Cardiac fibroblast (primary cell): ENCODE measurements at regions not wholly inside any gene's neighbourhood (a gene's known extent, or its start where the extent isn't known, plus 50 kb on each side); places are given as distances from the start of the nearest gene placed in this dataset.
"Not testable (repeated sequence)": the region's sequence is repeated elsewhere in the genome, so short reads cannot be mapped to it uniquely, and the experiment has no call there.

Source experiments
- DNase-seq, 2 donors: peaks; one replicate each; pipeline versions ENCODE4 v3.0.0 to v3.0.0-alpha.2; 2010; ENCODE audit warnings: low read depth in 2 of 2
- H3K4me3 ChIP-seq, 2 donors: replicated peaks in 1 of 2; 1 replicate in 1 of 2; 2 replicates in 1 of 2; pipeline ENCODE4 v1.5.1; 2011; ENCODE audit warnings: low read depth in 2 of 2, low read length in 2 of 2, mild to moderate bottlenecking in 2 of 2, moderate library complexity in 1 of 2
- TF ChIP-seq, protein P1 (sequence below): IDR thresholded peaks from one replicate; pipeline ENCODE4 v1.5.1; 2011; ENCODE audit warnings: low read depth, mild to moderate bottlenecking, low read length, inconsistent platforms

DNA sequence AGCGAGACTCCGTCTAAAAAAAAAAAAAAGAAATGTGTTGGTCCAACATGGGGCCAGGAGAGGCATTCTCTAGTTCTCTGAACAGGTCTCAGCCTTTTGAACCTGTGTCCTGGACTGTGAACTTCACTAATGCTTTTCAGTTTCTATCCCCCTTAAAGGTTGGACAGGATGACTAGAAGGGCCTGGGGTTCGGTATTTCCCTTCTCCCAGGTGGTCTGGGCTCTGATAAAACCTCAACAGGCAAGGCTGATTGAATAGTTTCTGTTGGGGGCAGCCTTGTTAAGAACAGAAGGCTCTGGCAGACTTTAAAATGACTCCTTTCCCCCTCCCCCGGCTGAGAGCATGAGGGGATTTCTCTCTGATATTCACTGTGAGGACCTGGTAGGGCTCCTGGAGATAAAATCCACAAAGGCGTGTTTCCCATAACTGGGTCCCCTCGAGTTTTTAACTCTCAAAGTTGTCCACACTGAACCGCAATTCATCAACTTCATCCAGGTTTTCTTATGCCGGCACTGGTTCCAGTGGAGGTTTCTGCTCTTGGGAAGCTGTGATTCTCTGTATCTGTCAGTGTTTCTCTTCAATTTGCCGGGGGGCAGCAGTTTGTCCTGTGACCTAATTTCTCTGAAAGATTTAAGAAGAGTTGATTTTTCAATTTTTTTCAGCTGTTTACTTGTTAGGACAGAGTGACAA, 91.3 kb downstream of the METRNL start:
- no peak for DNase-seq
- H3K4me3 ChIP-seq = no peak overlapping the region
- TF ChIP-seq, protein P1, sequence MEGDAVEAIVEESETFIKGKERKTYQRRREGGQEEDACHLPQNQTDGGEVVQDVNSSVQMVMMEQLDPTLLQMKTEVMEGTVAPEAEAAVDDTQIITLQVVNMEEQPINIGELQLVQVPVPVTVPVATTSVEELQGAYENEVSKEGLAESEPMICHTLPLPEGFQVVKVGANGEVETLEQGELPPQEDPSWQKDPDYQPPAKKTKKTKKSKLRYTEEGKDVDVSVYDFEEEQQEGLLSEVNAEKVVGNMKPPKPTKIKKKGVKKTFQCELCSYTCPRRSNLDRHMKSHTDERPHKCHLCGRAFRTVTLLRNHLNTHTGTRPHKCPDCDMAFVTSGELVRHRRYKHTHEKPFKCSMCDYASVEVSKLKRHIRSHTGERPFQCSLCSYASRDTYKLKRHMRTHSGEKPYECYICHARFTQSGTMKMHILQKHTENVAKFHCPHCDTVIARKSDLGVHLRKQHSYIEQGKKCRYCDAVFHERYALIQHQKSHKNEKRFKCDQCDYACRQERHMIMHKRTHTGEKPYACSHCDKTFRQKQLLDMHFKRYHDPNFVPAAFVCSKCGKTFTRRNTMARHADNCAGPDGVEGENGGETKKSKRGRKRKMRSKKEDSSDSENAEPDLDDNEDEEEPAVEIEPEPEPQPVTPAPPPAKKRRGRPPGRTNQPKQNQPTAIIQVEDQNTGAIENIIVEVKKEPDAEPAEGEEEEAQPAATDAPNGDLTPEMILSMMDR = no peak

DNA sequence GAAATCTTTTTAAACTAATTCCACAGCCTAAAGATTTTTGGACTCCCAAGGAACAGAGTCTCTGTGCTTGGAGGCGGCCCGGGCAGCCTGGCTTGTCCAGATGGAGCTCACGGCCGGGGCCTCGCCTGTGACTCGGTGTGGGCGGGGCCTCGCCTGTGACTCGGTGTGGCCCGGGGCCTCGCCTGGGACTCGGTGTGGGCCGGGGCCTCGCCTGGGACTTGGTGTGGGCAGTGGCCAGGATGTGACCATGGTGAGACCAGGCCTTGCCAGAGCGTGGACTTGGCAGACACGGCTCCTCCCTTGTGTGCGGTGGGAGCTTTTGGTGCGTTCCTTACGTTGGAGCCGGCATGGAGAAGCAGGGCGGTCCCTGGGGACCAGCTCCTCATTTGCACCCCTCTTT, 92.3 kb downstream of the METRNL start:
- no peak overlapping the region for H3K4me3 ChIP-seq
- TF ChIP-seq, protein P1 = no peak
- no peak for DNase-seq

DNA sequence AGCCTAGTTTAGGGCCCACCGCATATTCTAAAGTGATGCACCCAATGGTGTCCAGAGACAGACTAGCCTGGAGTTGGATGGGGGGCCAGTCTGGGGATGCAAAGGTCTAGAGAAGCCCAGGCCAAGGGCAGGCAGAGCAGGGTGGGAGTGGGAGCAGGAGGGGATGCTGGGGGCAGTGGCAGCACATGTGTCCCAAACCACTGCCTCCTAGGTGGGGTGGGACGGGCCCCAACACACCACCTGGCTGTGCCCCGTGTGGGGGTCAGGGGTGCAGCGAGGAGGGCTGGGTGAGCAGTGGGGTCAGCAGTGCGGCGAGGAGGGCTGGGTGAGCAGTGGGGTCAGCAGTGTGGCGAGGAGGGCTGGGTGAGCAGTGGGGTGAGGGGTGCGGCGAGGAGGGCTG, 92.7 kb downstream of the METRNL start:
- not testable (repeated sequence) for H3K4me3 ChIP-seq, DNase-seq

DNA sequence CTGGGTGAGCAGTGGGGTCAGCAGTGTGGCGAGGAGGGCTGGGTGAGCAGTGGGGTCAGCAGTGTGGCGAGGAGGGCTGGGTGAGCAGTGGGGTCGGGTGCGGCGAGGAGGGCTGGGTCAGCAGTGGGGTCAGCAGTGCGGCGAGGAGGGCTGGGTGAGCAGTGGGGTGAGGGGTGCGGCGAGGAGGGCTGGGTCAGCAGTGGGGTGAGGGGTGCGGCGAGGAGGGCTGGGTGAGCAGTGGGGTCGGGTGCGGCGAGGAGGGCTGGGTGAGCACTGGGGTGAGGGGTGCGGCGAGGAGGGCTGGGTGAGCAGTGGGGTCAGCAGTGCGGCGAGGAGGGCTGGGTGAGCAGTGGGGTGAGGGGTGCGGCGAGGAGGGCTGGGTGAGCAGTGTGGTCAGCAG, 93.2 kb downstream of the METRNL start:
- not testable (repeated sequence) for DNase-seq, H3K4me3 ChIP-seq

DNA sequence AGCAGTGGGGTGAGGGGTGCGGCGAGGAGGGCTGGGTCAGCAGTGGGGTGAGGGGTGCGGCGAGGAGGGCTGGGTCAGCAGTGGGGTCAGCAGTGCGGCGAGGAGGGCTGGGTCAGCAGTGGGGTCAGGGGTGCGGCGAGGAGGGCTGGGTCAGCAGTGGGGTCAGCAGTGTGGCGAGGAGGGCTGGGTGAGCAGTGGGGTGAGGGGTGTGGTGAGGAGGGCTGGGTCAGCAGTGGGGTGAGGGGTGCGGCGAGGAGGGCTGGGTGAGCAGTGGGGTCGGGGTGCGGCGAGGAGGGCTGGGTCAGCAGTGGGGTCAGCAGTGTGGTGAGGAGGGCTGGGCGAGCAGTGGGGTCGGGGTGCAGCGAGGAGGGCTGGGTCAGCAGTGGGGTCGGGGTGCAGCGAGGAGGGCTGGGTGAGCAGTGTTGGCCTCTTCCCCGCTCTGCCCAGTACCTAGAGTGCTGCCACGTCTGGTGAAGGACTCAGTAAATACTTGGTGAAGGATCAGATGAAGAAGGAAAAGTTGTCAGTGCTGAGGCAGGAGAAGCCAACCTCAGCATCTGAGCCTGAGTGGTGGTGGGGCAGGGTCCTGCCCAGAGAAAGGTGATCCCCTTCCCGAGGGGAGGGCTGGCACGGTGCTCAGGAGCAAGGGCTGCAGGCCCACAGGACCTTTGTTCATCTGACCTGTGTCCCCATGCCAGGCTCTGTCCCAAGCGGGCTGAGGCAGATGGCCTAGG, 93.9 kb downstream of the METRNL start:
- DNase-seq, H3K4me3 ChIP-seq: not testable (repeated sequence)

DNA sequence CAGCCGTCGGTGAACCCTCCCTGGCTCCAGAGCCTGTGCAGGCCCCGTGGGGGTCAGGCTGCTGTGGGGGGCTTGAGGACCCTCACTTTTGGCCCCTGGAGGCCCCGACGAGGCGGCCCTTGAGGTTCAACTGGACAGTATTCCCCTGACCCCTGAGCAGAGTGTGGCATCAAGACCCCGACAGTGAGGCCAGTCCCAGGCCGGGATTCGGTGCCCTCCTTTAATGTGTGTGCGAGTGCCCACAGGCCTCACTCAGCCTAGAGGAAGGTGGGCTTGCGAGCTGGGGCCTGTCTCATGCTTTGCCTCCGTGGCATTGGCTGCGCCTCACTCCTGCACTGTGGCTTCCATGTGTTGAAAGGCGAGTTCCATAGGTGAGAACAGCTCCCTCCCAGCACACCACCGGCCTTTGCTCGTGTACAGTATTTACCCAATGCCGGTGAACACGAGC, 94.5 kb downstream of the METRNL start:
- no peak overlapping the region for H3K4me3 ChIP-seq
- no peak for DNase-seq
- TF ChIP-seq, protein P1 = no peak

DNA sequence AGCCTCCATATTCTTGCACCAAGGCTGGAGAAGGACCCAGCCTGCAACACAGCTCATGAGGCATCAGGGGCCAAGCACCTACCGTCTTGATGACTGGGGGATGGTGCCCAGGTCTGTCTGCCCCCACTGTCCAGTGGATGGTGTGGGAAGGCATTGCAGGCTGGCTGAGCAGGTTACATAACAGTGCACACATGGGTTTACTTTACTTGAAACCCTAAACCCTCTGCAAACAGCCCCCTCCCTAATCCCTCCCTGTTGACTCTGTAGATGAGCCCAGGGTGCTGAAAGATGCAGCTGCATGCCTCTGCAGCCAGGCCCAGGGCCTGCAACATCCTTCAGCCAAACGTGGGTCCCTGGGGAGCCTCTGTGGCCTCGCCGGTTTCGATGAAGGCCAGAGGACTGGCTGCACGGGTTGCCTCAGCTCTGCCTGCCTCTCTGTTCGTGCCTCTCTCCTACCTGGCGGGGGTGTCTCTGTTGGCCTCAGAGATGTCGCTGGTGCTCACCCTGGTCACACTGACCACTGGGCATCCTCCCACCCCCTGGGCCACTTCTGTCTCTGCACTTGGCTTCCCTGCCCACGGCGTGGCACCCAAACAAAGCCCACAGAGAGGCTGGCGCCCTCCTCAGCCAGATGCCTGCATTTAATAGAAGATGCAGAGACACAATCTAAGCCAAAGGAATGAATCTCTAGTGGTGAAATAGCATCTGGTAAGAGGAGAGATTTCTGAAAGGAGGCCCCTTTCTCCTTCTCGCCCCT, 95.1 kb downstream of the METRNL start:
- TF ChIP-seq, protein P1 = no peak
- DNase-seq = peak; percentile 36 to 42

DNA sequence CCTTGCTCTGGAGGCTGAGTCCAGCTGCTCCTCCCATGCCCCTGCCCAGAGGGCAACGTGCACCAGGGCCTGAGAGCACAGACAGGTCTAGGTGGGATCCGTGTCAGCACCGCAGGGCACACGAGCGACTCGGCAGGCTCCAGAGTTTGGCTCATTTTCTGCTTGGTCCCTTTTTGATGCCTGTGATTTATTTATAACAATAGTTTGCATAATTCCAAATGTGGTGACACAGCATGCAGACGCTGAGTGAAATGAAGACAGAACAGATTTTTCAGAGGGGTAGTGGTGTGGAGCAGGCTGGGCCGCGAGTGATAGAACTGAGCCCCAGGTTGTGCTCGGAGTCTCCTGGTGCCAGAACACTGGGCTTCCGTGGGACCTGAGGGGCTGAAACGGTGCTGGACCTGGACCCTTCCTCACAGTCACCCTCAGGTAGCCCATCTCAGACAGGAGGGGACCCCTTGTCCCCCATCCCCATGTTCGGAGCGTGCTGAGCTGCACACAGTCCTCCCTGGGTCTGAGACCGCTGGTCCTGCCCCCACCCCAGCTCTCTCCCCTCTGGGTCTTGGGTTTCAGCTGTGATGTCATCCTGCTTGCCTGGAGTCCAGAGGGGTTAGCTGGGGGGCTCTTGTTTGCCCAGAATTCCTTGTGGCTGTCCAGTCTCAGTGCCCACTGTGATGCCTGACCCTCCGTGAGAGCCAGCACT, 95.9 kb downstream of the METRNL start:
- H3K4me3 ChIP-seq = no peak overlapping the region
- TF ChIP-seq, protein P1 = no peak
- no peak for DNase-seq

More for the DNA sequence above, 95.1 kb downstream of the METRNL start:
- no peak overlapping the region for H3K4me3 ChIP-seq
